IPS-20b (cell line): ENCODE measurements at regions not wholly inside any gene's neighbourhood (a gene's known extent, or its start where the extent isn't known, plus 50 kb on each side); places are given as distances from the start of the nearest gene placed in this dataset.

ENCODE experiments used
- H3K27ac ChIP-seq: one replicate; pipeline ENCODE4 v1.5.1; 2013; ENCODE audit warnings: low read length
- H3K27me3 ChIP-seq: 2 replicates; pipeline ENCODE4 v1.6.1; 2013; ENCODE audit warnings: mild to moderate bottlenecking, low read length, inconsistent platforms; ENCODE audit not compliant: insufficient read depth
- H3K36me3 ChIP-seq: 2 replicates; pipeline ENCODE4 v1.6.1; 2013; ENCODE audit warnings: low read depth, mild to moderate bottlenecking, inconsistent platforms, low read length, moderate library complexity; ENCODE audit not compliant: insufficient read depth
- H3K4me1 ChIP-seq: 2 replicates; pipeline ENCODE4 v1.6.1; 2013; ENCODE audit warnings: mild to moderate bottlenecking, control low read depth, inconsistent platforms, low read length, moderate library complexity; ENCODE audit not compliant: insufficient read depth
- H3K4me3 ChIP-seq: 2 replicates; pipeline ENCODE4 v1.5.1; 2013; ENCODE audit warnings: mild to moderate bottlenecking, low read length, inconsistent platforms
- H3K9ac ChIP-seq: 2 replicates; pipeline ENCODE4 v1.6.1; 2013; ENCODE audit warnings: low read depth, mild to moderate bottlenecking, inconsistent platforms, low read length, moderate library complexity
- H3K9me3 ChIP-seq: 2 replicates; pipeline ENCODE4 v1.6.1; 2013; ENCODE audit warnings: mild to moderate bottlenecking, low read depth, low read length, inconsistent platforms; ENCODE audit not compliant: insufficient read depth

GRCh38 chr10:128633864-128634540 is 507.8 kb upstream of the MKI67 start:
- no peak overlapping the region for H3K4me3 ChIP-seq
- no peaks in the 10 kb centered on the region for H3K27me3 ChIP-seq
- H3K36me3 ChIP-seq, result no peaks in the 10 kb centered on the region
- H3K9me3 ChIP-seq, result no peaks in the 10 kb centered on the region
- no peak overlapping the region for H3K27ac ChIP-seq
- H3K4me1 ChIP-seq, result peaks cover 5% of the 10 kb centered on the region; the same call in 1 of the 2 replicates
- no peak overlapping the region for H3K9ac ChIP-seq

- Histone ChIP-seq H3K4me1 (no peaks in the 10 kb centered on the region), H3K36me3 (no peaks in the 10 kb centered on the region), H3K4me3 (no peak overlapping the region), H3K27ac (no peak overlapping the region), H3K27me3 (no peaks in the 10 kb centered on the region), H3K9me3 (no peaks in the 10 kb centered on the region), H3K9ac (no peak overlapping the region)
These were observed 515.8 kb upstream of the MKI67 start for GRCh38 chr10:128642023-128642422.

- Histone ChIP-seq H3K9me3 (no peaks in the 10 kb centered on the region), H3K27ac (no peak overlapping the region), H3K4me3 (no peak overlapping the region), H3K36me3 (no peaks in the 10 kb centered on the region), H3K4me1 (no peaks in the 10 kb centered on the region), H3K27me3 (no peaks in the 10 kb centered on the region), H3K9ac (no peak overlapping the region)
These were observed 516.3 kb upstream of the MKI67 start for GRCh38 chr10:128642502-128642901.

- no peaks in the 10 kb centered on the region for H3K4me1 ChIP-seq
- H3K9me3 ChIP-seq, result no peaks in the 10 kb centered on the region
- no peaks in the 10 kb centered on the region for H3K27me3 ChIP-seq
- no peaks in the 10 kb centered on the region for H3K36me3 ChIP-seq
- H3K4me3 ChIP-seq, result no peak overlapping the region
- no peak overlapping the region for H3K9ac ChIP-seq
- H3K27ac ChIP-seq, result no peak overlapping the region
These were observed 517.4 kb upstream of the MKI67 start for GRCh38 chr10:128643658-128644057.

- no peak overlapping the region for H3K9ac ChIP-seq
- no peaks in the 10 kb centered on the region for H3K27me3 ChIP-seq
- H3K4me3 ChIP-seq, result no peak overlapping the region
These were observed 519.3 kb upstream of the MKI67 start for GRCh38 chr10:128645486-128645885.

DNA sequence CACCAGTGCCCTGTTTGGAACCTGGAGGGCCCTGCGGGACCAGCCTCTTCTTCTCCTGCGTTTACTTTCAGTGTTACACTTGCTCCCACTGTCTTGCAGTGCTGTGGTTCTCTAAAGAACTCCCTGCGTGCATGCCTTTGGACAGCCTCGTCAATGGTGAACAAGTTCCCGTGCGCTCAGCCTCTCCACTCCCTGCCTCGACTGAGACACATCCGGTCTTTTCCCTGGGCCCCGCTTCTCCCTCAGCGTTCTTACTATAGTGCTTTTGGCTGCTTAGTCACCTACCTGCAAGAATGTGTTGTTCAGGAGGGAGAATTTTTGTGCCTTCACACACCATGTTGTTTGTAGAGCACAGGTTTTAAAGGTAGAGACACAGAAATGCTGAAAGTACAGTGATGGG is 520.7 kb upstream of the MKI67 start:
- Histone ChIP-seq H3K27ac (no peak overlapping the region), H3K9ac (no peak overlapping the region), H3K9me3 (no peaks in the 10 kb centered on the region), H3K4me3 (no peak overlapping the region), H3K4me1 (no peaks in the 10 kb centered on the region), H3K36me3 (no peaks in the 10 kb centered on the region), H3K27me3 (no peaks in the 10 kb centered on the region)

More at GRCh38 chr10:128645486-128645885, 519.3 kb upstream of the MKI67 start:
- Histone ChIP-seq H3K36me3 (no peaks in the 10 kb centered on the region), H3K27ac (no peak overlapping the region), H3K4me1 (no peaks in the 10 kb centered on the region), H3K9me3 (no peaks in the 10 kb centered on the region)

GRCh38 chr10:128657548-128657947 is 531.3 kb upstream of the MKI67 start:
- Histone ChIP-seq H3K27me3 (no peaks in the 10 kb centered on the region), H3K36me3 (no peaks in the 10 kb centered on the region), H3K27ac (no peak overlapping the region), H3K9ac (no peak overlapping the region), H3K9me3 (no peaks in the 10 kb centered on the region), H3K4me3 (no peak overlapping the region), H3K4me1 (no peaks in the 10 kb centered on the region)

DNA sequence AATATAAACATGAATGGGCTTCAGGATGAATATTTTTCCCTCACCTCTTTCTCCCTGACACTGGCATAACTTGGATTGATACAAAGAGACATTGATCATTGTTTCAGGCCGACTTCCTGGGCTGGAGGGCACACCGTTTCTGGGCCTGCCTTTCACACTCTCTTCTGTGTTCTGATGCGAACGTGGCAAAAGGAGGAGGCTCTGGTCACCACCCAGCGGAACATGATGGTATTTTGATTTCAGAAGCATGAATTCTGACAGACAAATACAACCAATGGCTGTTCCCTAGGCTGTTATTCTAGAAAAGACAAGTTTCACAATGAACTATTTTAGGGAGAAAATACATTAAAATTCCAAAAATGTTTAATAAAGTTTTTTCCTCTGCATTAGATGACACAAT is 534.5 kb upstream of the MKI67 start:
- no peaks in the 10 kb centered on the region for H3K4me1 ChIP-seq
- no peaks in the 10 kb centered on the region for H3K36me3 ChIP-seq
- H3K4me3 ChIP-seq, result no peak overlapping the region
- no peak overlapping the region for H3K27ac ChIP-seq
- peaks cover 8% of the 10 kb centered on the region; the same call in 1 of the 2 replicates for H3K9me3 ChIP-seq
- no peaks in the 10 kb centered on the region for H3K27me3 ChIP-seq
- H3K9ac ChIP-seq, result no peak overlapping the region

DNA sequence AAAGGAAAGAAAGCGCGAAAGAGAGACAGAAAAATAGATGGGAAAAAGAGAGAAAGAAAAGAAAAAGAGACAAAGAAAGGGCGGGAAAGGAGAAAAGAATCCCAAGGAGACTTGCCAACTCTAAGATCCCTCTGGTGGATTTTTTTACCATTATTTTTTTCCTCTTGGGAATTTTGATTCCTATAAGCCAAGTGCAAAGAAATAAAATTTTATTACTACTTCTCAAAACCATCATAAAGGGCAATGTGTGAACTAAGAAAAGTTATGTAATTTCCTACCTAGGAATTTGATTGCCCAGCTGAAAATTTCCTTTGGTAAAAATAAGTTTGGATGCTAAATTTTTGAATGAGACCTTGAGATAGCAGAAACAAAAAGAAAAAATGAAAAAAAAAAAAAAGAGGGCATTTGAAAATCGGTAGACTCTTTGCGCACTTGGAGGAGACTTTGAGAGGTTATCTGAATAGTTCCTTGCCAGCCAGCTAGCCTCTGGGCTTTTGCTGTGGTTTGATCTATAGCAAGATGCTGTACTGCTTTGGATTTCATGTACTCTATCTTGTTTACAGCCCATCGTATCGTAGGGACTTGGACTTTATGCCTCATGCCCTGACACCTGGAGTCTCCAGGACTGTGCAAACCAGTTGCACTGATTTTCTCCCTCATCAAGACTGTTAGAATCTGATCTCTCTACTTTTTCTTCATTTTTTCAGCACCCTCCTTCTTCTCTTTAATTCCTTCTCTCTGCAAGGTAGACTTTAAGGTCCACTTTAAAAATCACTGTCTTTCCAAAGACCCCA is 535.4 kb upstream of the MKI67 start:
- H3K36me3 ChIP-seq, result no peaks in the 10 kb centered on the region
- no peaks in the 10 kb centered on the region for H3K4me1 ChIP-seq
- no peak overlapping the region for H3K27ac ChIP-seq
- no peak overlapping the region for H3K4me3 ChIP-seq
- H3K9ac ChIP-seq, result no peak overlapping the region
- peaks cover 8% of the 10 kb centered on the region; the same call in 1 of the 2 replicates for H3K9me3 ChIP-seq
- no peaks in the 10 kb centered on the region for H3K27me3 ChIP-seq

- Histone ChIP-seq H3K27me3 (no peaks in the 10 kb centered on the region), H3K36me3 (no peaks in the 10 kb centered on the region), H3K9ac (no peak overlapping the region), H3K9me3 (peaks cover 8% of the 10 kb centered on the region; the same call in 1 of the 2 replicates), H3K4me1 (no peaks in the 10 kb centered on the region), H3K27ac (no peak overlapping the region), H3K4me3 (no peak overlapping the region)
These were observed 536.3 kb upstream of the MKI67 start for GRCh38 chr10:128662520-128662919.

- no peaks in the 10 kb centered on the region for H3K27me3 ChIP-seq
- H3K4me3 ChIP-seq, result no peak overlapping the region
- no peak overlapping the region for H3K9ac ChIP-seq
- H3K27ac ChIP-seq, result no peak overlapping the region
- H3K4me1 ChIP-seq, result no peaks in the 10 kb centered on the region
- peaks cover 8% of the 10 kb centered on the region; the same call in 1 of the 2 replicates for H3K9me3 ChIP-seq
- H3K36me3 ChIP-seq, result no peaks in the 10 kb centered on the region
These were observed 538.5 kb upstream of the MKI67 start for GRCh38 chr10:128664729-128665128.

GRCh38 chr10:128675405-128675804 is 549.2 kb upstream of the MKI67 start:
- Histone ChIP-seq H3K27me3 (no peaks in the 10 kb centered on the region), H3K36me3 (no peaks in the 10 kb centered on the region), H3K9ac (no peak overlapping the region), H3K9me3 (no peaks in the 10 kb centered on the region), H3K4me1 (peaks cover 6% of the 10 kb centered on the region; the same call in 1 of the 2 replicates), H3K27ac (no peak overlapping the region), H3K4me3 (no peak overlapping the region)
